GM19025 (cell line): ENCODE measurements at regions not wholly inside any gene's neighbourhood (a gene's known extent, or its start where the extent isn't known, plus 50 kb on each side); places are given as distances from the start of the nearest gene placed in this dataset.

Experiments
- ATAC-seq: cut with Tn5 transposase; IDR thresholded peaks from one replicate; pipeline ENCODE4 v1.9.1; 2021; ENCODE audit warnings: mild to moderate bottlenecking, low read depth, moderate library complexity; ENCODE audit not compliant: unreplicated experiment

DNA sequence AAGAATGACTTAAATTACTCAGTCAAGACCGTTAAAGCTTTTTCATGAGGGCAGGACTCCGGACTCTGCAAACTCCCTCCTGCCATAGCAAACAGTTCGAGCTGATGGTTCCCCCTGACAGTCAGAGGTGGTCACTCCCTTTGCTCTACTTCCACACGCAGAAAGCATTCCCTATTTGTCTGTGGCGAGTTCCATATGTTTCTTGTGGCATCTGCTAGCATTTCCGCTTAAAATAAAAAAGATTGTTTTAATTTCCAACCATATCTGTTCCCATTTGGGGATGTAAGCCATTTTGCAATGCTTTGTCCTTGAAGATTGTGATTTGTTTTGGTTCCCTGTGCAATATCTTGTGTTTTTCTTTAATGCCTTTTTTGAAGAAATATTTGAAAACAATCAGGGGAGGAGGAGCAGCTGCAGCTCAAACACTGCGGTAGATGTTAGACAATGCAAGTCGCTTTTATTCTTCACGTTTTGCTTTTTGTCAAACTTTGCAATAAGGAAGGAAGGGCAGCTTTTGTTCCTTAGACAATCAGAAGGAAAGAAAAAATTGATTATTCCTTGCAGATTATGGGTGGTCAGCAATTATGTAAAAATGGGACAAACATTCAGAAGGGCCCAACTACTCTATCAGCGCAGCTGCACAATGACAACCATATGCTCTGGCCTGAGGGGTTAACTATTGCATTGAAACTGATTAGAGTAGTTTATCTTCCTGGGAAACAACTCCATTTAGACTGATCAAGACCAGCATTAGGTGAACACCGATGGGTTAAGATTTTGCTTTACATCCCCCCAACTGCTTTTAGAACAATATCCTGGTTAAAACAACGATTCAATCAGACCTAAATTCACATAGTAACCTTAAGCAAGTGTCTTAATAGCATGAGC lies 425.8 kb upstream of the NRP1 start:
- no peak for ATAC-seq

DNA sequence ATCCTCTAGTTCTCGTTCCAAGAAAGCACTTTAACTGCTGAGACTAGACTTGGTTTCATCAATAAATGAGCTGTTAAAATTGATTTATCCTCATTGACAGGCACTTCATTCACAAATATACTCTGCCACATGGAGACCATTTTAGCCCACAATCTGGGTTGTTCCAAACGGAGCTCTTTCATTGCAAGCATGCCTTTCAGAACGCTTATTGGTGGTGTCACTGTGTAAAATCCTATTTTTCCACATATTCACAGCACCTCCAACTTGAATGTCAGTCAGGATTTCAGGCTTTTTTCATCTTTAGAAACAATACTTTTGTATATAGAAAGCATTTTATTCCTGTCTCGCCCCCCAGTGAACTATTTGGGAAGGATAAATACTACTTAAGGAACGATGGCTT lies 424.7 kb upstream of the NRP1 start:
- ATAC-seq, result no peak

GRCh38 chr10:33758299-33758698 lies 423.8 kb upstream of the NRP1 start:
- no peak for ATAC-seq

DNA sequence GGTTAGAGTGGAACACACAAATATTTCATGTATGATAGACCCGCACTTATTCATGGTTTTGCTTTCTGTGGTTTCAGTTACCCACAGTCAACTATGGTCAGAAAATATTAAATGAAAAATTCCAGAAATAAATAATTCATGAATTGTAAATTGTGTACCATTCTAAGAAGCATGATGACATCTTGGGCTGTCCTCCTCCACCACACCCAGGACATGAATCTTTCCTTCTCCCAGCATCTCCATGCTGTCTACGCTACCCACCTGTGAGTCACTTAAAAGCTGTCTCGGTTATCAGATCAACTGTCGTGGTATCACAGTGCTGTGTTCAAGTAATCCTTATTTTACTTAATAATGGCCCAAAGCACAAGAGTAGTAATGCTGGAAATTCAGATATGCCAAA lies 419.6 kb upstream of the NRP1 start:
- ATAC-seq, result no peak

GRCh38 chr10:33753389-33753788 lies 418.9 kb upstream of the NRP1 start:
- no peak for ATAC-seq

GRCh38 chr10:33749790-33750189 lies 415.3 kb upstream of the NRP1 start:
- no peak for ATAC-seq

DNA sequence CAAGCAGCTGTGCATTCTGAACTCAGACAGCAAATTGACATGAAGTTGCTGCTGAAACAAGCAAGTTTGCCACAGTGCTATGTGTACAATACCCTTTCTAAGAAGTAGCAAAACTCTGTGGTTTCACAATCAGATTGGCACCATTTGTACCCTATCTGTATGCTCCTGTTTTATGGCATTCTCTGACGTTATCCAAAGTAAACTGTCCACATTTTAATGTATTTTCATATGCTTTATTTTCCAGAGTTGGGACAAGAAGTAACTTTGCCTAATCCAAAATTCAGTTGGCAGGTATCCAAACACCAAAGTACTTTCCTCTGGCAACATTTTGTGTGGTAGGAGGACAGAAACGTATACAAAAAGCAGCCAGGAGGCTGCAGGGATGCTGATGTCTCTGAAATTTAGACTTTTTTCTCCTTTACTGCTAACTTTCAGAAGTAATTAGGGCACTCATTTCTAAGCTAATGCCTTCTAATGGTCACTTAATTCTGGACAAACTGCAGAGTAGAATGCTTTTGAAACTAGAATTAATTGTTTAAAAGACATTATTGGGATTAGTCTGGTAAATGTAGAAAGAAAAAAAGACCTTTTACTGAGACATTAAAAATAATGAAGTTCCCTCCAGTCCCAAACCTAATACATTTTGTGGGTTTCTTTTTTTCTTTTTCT lies 414.7 kb upstream of the NRP1 start:
- ATAC-seq, result no peak

DNA sequence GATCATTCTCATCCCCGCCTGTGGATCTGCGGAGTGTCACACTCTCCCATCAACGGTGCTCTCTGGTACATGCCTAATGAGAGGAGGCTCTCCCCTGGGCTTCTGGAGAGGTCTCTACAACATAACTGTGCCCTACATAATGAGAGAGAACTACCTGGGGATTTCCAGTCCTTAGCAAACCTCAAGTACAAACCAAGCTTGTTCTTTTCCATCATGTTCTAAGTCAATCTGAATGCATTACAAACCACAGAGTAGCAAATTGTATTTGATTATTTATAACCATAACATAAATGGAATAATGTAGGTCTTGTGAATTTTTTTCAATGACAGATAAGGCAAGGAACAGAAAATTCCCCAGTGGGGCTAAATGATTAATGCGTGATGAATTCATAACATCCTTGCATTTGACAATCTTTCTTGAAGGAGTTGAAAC lies 412.4 kb upstream of the NRP1 start:
- ATAC-seq, result no peak

GRCh38 chr10:33746186-33746585 lies 411.7 kb upstream of the NRP1 start:
- no peak for ATAC-seq

- peak; percentile 58 for ATAC-seq
These were observed 409.0 kb upstream of the NRP1 start for GRCh38 chr10:33743429-33743857.

DNA sequence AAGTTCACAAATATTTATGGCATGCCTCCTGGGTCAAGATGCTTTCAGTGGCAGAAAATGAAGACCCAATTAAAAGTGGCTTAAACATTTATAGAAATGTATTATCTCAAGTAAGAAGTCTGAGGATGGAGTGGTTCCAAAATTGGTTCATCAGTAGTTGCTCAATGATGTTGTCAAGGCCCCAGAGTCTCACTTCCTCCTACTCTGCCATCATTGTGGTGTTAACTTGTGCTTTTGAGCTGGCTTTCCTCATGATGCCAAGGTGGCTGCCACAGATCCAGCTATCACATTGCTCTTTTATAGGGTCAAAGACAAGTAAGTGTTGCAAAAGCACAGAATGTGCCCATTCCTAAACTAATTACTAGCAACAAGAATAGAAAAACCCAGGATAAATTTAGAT lies 404.6 kb upstream of the NRP1 start:
- no peak for ATAC-seq

DNA sequence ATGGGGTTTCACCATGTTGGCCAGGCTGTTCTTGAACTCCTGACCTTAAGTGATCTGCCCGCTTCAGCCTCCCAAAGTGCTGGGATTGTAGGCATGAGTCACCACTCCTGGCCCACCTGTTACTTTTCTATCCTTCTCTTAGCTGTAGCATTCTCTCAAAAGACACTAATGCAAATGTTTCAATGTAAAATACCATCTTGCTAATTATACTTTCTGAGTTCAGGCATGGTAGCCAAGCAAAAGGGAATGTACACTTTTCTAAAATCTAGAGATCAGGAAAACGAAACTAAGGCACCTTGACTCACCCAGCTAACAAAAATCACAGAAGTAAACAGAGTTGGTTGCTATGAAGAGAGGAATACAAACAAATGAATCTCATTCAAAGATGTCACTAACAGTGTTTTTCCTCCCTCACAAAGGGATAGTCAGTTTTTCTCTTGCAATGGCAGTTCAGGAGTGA lies 401.0 kb upstream of the NRP1 start:
- no peak for ATAC-seq

- no peak for ATAC-seq
These were observed 400.1 kb upstream of the NRP1 start for GRCh38 chr10:33734393-33735155.

DNA sequence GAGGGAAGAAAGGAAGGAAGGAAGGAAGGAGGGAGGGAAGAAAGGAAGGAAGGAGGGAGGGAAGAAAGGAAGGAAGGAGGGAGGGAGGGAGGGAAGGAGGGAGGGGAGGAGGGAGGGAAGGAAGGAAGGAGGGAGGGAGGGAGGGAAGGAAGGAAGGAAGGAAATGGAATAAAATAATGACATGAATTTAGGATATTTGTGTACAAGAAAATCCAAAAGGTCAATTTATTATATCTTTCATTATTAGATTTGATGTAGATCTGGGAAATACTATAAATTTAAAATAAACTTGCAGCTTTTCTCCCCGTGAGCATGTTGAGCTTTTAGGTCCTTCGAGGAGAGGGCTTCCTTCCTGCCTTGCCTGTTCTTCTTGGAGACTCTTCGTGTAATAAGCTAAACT lies 398.6 kb upstream of the NRP1 start:
- ATAC-seq, result no peak

- ATAC-seq, result no peak
These were observed 397.8 kb upstream of the NRP1 start for GRCh38 chr10:33732161-33732680.

- no peak for ATAC-seq
These were observed 396.9 kb upstream of the NRP1 start for GRCh38 chr10:33731322-33731721.

- no peak for ATAC-seq
These were observed 391.0 kb upstream of the NRP1 start for GRCh38 chr10:33725430-33725829.

DNA sequence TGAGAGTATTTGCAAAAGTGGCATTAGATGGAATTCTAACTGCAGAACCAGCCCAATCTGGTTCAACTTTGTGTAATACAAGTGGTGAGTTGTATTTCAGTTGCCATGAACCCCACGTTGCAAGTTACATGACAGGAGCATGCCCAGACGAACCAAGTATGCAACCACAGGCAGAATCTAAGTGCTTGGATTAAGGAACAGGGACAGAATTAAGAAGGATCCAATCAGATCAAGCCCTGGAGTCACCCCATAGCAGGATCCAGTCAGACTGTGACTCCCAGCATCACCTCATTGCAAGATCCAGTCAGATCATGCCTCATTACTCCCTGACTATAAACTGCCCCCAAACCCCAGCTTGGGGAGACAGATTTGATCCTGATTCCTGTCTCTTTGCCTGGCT lies 388.7 kb upstream of the NRP1 start:
- no peak for ATAC-seq

GRCh38 chr10:33722067-33722466 lies 387.6 kb upstream of the NRP1 start:
- no peak for ATAC-seq

DNA sequence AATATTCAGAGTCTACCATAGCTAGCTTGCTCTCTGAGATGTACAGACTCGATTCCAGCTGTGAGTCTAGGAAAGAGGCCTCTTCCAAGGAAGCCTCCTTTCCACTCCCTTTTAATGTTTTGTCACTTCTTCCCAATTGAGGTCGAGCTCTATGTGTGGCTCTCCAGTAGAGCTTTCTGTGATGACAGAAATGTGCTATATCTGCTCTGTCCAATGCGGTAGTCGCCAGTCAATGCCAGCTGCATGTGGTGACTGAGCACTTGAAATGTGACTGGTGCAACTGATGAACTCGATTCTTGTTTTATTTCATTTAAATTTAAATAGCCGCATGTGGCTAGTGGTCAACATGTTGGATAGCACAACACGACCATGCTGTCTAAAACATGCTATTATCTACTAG lies 387.0 kb upstream of the NRP1 start:
- ATAC-seq, result no peak

GRCh38 chr10:33720161-33720560 lies 385.7 kb upstream of the NRP1 start:
- ATAC-seq, result no peak
